ENCODE measurements at regions not wholly inside any gene's neighbourhood (a gene's known extent, or its start where the extent isn't known, plus 50 kb on each side); places are given as distances from the start of the nearest gene placed in this dataset.
"Not testable (repeated sequence)": the region's sequence is repeated elsewhere in the genome, so short reads cannot be mapped to it uniquely, and the experiment has no call there.

GRCh38 chr20:28619956-28620651 lies 2637.4 kb upstream of the DEFB115 start:
- not testable (repeated sequence) for H3K27ac Mint-ChIP-seq; H3K27me3 Mint-ChIP-seq (ENCODE audit: low read depth); DNase-seq; ATAC-seq (replicated peaks in 1 of 2); H3K4me1 Mint-ChIP-seq (ENCODE audit: low read depth); H3K4me3 Mint-ChIP-seq
- peaks cover 7 to 16% of the 10 kb centered on the region in 2 donors for H3K36me3 Mint-ChIP-seq (ENCODE audit: insufficient read depth in 2 of 2)
- H3K9me3 Mint-ChIP-seq = peaks cover 13 to 14% of the 10 kb centered on the region in 2 donors

GRCh38 chr20:28625112-28625511 lies 2632.4 kb upstream of the DEFB115 start:
- not testable (repeated sequence) for H3K4me1 Mint-ChIP-seq (ENCODE audit: low read depth); H3K4me3 Mint-ChIP-seq; ATAC-seq (replicated peaks in 1 of 2); H3K27me3 Mint-ChIP-seq (ENCODE audit: low read depth); DNase-seq; H3K9me3 Mint-ChIP-seq; H3K27ac Mint-ChIP-seq; H3K36me3 Mint-ChIP-seq (ENCODE audit: insufficient read depth in 2 of 2)

- not testable (repeated sequence) for DNase-seq; H3K27me3 Mint-ChIP-seq (ENCODE audit: low read depth); H3K27ac Mint-ChIP-seq; H3K4me3 Mint-ChIP-seq; ATAC-seq (replicated peaks in 1 of 2); H3K36me3 Mint-ChIP-seq (ENCODE audit: insufficient read depth in 2 of 2); H3K4me1 Mint-ChIP-seq (ENCODE audit: low read depth); H3K9me3 Mint-ChIP-seq
Observed at GRCh38 chr20:28640831-28641230, 2616.6 kb upstream of the DEFB115 start.
